HG03108 (cell line): ENCODE measurements at regions not wholly inside any gene's neighbourhood (a gene's known extent, or its start where the extent isn't known, plus 50 kb on each side); places are given as distances from the start of the nearest gene placed in this dataset.
"Not testable (repeated sequence)": the region's sequence is repeated elsewhere in the genome, so short reads cannot be mapped to it uniquely, and the experiment has no call there.

Experiments used
- ATAC-seq: cut with Tn5 transposase; IDR thresholded peaks from one replicate; pipeline ENCODE4 v1.9.1; 2021; ENCODE audit warnings: moderate library complexity; ENCODE audit not compliant: unreplicated experiment

DNA sequence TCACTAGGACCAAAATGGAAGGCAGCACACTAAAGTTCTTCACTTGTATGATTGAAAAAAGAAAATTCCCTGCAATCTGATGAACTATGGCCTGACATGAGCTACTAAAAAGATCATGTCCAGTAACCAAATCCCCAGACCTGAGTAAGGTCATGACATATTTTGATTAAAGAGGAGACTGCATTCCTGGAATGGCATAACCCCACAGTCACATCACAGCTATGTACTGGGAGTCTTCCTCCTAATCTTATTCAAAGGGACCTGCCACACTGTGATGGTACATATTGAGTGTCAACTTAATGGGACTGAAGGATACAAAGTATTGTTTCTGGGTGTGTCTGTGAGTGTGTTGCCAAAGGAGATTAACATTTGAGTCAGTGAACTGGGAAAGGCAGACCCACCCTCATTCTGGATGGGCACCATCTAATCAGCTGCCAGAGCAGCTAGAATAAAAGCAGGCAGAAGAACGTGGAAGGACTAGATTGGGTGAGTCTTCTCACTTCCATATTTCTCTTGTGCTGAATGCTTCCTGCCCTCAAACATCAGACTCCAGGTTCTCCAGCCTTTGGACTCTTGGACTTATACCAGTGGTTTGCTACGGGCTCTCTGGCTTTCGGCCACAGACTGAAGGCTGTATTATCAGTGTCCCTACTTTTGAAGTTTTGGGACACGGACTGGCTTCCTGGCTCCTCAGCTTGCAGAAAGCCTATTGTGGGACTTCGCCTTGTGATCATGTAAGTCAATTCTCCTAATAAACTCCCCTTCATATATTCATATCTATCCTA lies 345.0 kb downstream of the TMEM38B start:
- ATAC-seq: no peak

GRCh38 chr9:106041920-106042319 lies 347.6 kb downstream of the TMEM38B start:
- ATAC-seq: not testable (repeated sequence)

GRCh38 chr9:106051545-106051944 lies 357.2 kb downstream of the TMEM38B start:
- no peak for ATAC-seq

DNA sequence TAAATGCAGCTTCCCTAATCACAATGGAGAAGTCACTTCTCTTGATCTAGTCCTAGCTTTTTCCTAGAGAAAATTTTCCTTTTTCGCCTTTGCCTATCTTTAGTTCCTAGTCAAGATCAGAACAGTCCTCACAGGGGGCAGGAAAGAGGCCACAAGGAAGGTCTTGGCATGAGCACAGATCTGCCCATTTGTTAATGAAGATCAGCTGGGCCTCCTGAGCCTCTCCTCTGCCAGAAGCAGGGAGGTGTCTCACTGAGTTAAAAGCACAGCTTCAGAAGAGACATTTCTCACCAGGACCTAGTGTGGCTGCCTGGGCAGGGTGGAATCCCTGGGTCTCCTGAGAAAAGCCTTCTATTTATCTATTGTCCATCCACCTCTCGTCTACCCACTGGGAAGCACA lies 357.8 kb downstream of the TMEM38B start:
- ATAC-seq: no peak

DNA sequence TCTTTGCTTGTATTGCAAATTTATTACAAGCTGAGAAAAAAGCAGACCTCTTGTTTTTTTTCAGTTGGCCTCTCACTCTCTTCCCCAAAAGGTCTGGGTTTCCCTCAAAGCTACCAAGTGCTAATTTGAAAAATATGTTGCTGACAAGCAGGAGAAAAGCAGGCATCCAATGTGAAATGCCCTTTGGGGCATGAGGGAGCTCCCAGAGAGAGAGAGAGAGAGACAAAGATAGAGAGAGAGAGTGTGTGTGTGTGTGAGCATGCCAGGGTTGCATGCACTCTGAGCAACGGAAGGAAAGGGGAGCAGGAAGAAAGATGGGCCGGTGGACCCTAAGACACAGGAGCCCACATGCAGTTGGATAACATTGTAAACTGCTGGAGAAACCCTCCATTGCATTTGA lies 358.4 kb downstream of the TMEM38B start:
- ATAC-seq: no peak

GRCh38 chr9:106056328-106056727 lies 362.0 kb downstream of the TMEM38B start:
- ATAC-seq: no peak

- no peak for ATAC-seq
Measured at GRCh38 chr9:106058460-106058859, 364.1 kb downstream of the TMEM38B start.

DNA sequence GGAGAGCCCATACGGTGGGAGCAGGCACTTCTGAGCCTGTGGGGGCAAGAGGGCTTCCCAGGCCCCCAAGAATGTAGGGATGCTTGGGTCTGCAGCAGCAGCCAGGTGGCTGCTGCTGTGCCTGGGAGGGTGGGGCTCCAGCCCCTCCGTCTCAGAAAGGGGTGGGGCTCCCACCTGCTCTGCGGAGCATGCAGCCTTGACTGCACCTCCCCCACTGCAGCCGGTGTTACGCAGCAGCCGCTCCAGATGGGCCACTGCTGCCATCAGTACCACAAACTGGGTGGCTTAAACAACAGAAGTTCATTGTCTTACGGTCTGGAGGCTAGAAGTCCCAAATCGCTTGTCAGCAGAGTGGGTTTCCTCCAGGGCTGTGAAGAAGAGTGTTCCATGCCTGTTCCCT lies 365.5 kb downstream of the TMEM38B start:
- no peak for ATAC-seq

DNA sequence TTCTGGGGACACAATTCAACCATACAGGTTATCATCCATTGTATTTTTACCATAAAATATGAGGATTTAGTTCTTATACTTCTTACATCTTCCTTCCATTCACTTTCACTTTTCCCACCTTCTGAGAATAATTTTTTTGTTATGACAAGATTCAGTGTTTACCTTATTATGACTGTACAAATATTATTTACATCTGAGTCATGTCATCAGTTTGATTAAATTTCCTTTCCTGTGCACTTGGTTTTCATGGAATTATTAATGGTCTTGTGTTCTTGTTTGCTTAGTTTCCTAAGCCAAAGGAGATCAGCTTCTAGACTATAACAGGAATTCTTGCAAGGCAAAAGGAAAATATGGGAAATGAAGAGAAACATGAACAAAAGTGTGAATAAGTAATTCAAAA lies 366.5 kb downstream of the TMEM38B start:
- no peak for ATAC-seq

GRCh38 chr9:106062250-106062649 lies 367.9 kb downstream of the TMEM38B start:
- no peak for ATAC-seq

DNA sequence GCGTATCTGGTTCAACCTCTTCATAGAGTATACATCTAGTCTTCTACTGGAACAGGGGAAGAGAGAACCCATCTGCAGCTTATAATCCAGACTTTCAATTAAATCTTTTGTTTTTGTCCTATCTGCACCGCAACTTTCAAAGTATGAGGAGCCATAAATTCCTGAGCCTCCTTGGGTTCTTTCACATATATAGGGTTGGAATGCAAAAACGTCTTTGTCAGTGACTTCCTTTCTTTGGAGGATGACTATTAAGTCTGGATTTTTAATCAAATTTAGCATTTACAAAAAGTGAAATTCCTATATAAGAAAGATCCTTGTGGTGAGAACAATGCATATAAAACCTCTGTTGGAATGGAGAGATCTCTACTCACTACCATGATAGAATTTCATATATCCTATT lies 370.8 kb downstream of the TMEM38B start:
- ATAC-seq: no peak

DNA sequence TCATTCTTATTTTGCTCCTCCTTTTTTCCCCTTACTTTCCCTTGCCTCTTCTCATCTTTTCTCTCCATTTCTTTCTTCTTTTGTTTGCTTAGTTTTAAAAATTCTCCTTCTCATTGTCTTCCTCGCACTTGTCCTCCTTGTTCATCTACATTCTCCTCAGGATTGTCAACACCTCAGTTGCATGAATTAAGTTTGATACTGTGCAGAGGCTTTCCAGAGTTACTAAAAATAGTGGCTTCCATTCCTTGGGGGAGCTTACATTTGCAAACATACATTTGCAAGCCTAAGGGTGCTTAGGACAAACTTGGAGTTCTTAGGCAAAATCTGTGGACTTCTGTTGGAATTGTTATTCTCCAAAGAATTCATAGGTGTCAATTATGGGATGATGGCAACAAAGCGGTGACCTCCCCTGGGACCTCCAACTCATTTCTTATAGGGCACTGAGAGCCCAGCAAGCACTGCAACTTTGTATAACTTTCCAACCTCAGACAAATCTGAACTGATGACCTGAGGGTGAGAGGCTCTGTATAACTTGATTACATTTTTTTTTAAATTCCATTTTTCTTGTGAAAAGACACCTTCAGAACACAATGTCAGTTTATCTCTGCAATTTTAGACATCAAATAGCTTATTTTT lies 371.4 kb downstream of the TMEM38B start:
- no peak for ATAC-seq

GRCh38 chr9:106066940-106067524 lies 372.7 kb downstream of the TMEM38B start:
- no peak for ATAC-seq

- no peak for ATAC-seq
Measured at GRCh38 chr9:106069241-106069640, 374.9 kb downstream of the TMEM38B start.

DNA sequence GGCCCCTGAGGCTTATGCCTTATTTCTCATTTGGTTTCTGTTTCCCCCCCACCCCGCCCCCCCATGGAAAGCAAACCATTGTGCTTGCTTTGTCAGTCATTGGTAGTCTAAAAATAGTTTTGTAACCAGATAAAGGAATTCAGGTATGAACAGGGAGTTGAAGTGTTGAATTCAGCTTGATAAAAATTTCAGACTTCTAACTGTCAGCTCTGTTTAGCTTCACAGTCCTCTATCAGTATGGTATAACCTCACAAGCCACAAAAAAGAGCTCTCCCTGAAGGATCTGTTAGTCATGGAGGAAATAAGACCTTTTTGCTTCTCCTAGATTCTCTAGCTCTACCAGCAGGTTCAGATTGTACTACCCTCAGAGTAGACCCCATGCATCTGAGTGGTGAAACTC lies 378.1 kb downstream of the TMEM38B start:
- ATAC-seq: no peak

DNA sequence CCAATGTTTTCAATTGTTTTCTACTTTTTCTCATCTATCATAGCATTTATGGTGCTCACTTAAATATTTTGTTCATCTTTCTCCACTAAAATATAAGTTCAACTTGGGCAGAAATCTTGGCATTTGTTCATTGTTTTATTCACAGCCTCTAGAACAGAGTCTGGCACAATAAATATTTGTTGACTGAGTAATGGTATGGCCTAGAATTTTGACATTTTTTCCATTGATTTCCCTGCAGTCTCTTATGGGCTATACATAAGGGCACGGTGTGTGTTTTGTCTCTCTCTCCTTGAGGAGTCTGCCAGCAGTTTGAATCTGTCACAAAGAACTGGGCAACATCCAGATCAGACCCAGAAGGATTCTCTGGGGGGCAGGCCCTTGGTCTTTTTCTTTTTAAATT lies 379.7 kb downstream of the TMEM38B start:
- no peak for ATAC-seq

DNA sequence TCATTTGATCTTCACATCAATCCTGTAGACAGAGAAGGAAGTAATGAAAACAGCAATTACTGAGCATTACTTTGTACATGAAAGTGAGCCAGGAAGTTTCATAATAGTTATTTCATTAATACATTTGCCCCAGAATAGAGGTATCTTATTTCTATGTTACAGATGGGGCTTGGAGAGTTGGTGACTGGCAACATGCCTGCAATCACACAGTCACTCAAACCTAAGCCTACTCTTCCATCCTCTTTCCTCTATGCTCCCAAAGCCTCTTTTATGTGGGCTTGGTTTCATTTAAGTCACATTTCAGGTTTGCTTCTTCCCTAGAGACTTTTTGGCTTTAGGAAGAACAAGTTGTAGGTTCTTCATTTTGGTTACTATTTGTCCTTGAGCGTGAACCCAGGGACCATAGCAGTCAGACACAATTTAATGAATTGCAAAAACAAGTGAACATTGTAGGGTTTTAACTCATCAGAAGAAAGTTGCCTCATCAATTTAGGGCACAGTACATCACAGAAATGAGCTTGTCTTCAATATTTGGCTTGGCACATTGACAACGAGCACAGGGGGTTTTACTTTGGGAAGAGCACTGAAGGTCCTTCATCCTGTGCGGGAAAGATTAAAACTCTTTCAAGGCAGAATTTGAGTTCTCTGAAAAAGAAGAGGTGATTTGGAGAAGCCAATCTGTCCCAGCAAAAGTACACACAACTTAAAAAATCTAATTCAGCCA lies 381.1 kb downstream of the TMEM38B start:
- ATAC-seq: no peak

GRCh38 chr9:106075960-106076327 lies 381.6 kb downstream of the TMEM38B start:
- ATAC-seq: no peak

GRCh38 chr9:106076711-106077110 lies 382.4 kb downstream of the TMEM38B start:
- no peak for ATAC-seq

- no peak for ATAC-seq
Measured at GRCh38 chr9:106077731-106078130, 383.4 kb downstream of the TMEM38B start.

- no peak for ATAC-seq
Measured at GRCh38 chr9:106082621-106083020, 388.3 kb downstream of the TMEM38B start.

DNA sequence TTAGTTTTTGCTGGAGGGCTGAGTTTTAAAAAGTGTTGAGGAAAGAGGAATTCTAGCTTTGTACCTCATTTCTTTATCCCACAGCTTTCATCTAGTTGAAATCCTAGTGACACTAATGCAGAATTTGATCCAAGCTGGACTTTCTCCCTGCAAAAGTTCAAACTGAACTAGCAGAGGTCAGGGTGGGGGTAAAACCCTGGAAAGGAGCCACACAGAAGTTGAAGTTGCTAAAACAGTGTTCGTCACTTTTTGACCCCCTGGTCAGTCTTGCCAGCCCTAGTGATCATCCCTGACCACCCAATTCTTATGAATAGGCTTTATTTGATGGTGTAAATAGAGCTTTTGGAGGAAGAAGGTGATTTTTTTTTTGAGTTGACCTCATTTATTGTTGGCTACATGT lies 390.4 kb downstream of the TMEM38B start:
- ATAC-seq: no peak
